Activated naive CD4-positive, alpha-beta T cell treated with anti-CD3 and anti-CD28 coated beads, Interleukin-2, amount 50 U/mL, for 24 hours (primary cell): ENCODE measurements at regions not wholly inside any gene's neighbourhood (a gene's known extent, or its start where the extent isn't known, plus 50 kb on each side); places are given as distances from the start of the nearest gene placed in this dataset.
"Not testable (repeated sequence)": the region's sequence is repeated elsewhere in the genome, so short reads cannot be mapped to it uniquely, and the experiment has no call there.

Experiments
- H3K27ac Mint-ChIP-seq: one replicate; pipeline ENCODE4 v1.8.0; 2021; ENCODE audit warnings: mild to moderate bottlenecking, mixed read lengths
- H3K27me3 Mint-ChIP-seq: one replicate; pipeline ENCODE4 v1.8.0; 2021; ENCODE audit warnings: mixed read lengths
- H3K36me3 Mint-ChIP-seq: one replicate; pipeline ENCODE4 v1.8.0; 2021; ENCODE audit warnings: mixed read lengths
- H3K4me1 Mint-ChIP-seq: one replicate; pipeline ENCODE4 v1.8.0; 2021; ENCODE audit warnings: mixed read lengths
- H3K4me3 Mint-ChIP-seq: one replicate; pipeline ENCODE4 v1.8.0; 2021; ENCODE audit warnings: mild to moderate bottlenecking, mixed read lengths
- H3K9me3 Mint-ChIP-seq: one replicate; pipeline ENCODE4 v1.8.0; 2021; ENCODE audit warnings: mixed read lengths

DNA sequence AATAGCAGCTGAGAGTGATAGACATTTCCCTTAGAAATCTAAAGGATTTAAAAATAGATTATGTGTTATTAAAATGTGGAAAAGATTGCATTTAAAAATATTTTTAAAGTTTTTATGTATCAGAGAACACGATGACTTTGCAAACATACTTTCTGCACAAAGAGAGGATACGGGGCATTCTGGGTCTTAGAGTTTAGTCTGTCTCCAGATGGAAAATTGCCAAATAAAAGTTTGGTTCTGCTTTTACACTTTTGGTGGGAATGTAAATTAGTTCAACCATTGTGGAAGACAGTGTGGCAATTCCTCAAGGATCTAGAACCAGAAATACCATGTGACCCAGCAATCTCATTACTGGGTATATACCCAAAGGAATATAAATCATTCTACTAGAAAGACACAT lies 355.2 kb downstream of the NDFIP2 start:
- not testable (repeated sequence) for H3K4me3 Mint-ChIP-seq, H3K36me3 Mint-ChIP-seq

DNA sequence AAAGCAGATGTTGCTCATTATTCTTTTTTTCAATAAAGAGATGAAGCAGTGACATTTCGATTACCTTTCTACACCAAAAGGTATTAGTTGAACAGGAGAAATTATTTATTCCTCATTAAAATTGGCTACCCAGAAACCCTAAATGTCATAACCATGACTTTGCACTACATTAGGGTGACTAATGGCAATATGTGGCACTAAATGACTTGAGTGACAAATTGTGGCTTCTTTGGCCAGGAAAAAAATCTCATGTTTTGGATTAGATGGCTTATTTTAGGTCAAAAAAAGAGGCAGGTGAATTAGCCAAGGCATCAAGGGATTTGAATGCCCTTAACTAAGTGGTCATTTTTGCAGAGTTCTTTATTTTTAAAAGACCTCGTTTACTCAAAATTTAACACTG lies 353.9 kb downstream of the NDFIP2 start:
- Mint-ChIP-seq H3K9me3 (peaks cover 4% of the 10 kb centered on the region), H3K36me3 (no peaks in the 10 kb centered on the region), H3K4me3 (no peak overlapping the region), H3K27ac (no peak overlapping the region), H3K27me3 (no peaks in the 10 kb centered on the region), H3K4me1 (no peaks in the 10 kb centered on the region)

More for the DNA sequence above, 355.2 kb downstream of the NDFIP2 start:
- H3K27me3 Mint-ChIP-seq, H3K4me1 Mint-ChIP-seq, H3K9me3 Mint-ChIP-seq, H3K27ac Mint-ChIP-seq: not testable (repeated sequence)

DNA sequence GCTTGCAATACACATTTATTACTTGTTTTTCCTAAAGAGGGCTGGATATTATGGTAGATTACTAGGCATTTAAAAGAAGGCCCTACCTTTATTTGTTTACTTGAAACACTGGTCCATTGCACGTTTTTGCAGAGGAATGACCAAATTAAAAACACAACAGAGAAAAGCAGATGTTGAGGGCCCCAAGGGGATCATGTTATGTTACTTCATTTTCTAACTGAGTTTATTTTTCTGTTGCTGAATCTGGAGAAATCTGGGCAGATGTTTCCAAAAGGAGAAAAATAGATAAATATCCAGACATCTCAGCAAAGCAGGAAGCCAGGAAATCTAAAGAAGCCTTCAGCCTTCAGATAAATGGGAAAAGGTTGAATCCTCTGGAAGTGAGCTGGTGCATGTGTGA lies 353.0 kb downstream of the NDFIP2 start:
- Mint-ChIP-seq H3K27me3 (no peaks in the 10 kb centered on the region), H3K9me3 (no peaks in the 10 kb centered on the region), H3K4me1 (no peaks in the 10 kb centered on the region), H3K36me3 (no peaks in the 10 kb centered on the region), H3K4me3 (no peak overlapping the region), H3K27ac (no peak overlapping the region)

DNA sequence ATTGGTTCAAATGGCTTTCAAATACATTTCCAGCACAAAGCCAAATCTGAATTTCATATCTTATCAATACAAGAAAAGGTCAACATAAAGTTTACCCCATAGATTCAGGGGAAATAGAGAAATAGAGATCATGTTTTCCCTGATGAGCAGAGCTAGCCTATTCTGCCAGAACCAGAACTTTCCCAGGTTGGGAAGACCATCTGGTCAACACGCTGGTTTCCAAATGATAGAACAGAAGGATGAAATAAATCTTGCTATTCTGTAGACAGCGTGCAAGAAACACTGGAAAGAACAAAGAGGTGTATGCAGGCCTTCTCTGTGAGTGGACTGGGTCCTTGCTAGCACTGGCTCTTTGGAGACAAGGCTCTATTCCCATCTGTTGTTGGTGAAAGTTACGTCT lies 350.6 kb downstream of the NDFIP2 start:
- H3K27ac Mint-ChIP-seq, result no peak overlapping the region
- H3K27me3 Mint-ChIP-seq, result no peaks in the 10 kb centered on the region
- no peak overlapping the region for H3K4me3 Mint-ChIP-seq
- no peaks in the 10 kb centered on the region for H3K36me3 Mint-ChIP-seq
- H3K4me1 Mint-ChIP-seq, result no peaks in the 10 kb centered on the region
- H3K9me3 Mint-ChIP-seq, result no peaks in the 10 kb centered on the region

DNA sequence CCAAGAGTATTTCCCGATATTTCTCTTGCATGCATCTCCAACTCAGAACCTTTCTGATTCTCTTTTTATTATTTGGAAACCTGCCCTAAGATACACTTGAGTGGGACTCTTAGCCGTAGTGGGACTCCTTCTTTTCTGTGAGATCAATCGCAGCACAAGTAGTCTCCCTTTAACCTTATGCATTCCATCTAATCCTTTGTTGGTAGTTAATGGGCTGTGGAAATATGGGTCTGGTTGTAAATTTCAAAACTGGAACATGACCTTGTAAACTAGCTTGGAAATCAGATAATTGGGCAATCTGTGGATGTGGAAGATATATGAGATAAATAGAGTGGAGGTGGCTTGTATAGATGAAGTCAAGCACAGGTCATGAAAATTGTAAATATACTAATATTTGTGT lies 350.0 kb downstream of the NDFIP2 start:
- no peak overlapping the region for H3K4me3 Mint-ChIP-seq

DNA sequence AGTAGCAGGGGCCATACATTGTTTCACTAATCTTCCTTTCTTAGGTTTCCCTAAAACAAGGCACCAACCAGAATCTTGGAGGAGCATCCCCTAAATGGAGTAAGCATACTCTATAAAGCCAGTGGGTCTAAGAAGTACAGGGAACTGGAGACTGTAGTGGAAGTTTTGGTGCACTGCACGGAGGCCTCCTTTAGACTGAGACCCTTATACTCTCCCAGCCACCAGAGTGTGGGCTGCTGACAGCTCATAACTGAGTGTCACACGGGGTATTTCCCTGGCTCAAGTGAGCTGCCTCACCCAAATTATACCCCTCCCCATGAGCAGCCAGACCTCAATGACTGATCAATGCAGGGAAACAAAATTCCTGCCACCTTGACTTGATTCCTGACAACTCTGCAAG lies 349.5 kb downstream of the NDFIP2 start:
- no peaks in the 10 kb centered on the region for H3K36me3 Mint-ChIP-seq
- H3K4me3 Mint-ChIP-seq, result no peak overlapping the region
- no peaks in the 10 kb centered on the region for H3K4me1 Mint-ChIP-seq
- no peak overlapping the region for H3K27ac Mint-ChIP-seq
- H3K9me3 Mint-ChIP-seq, result no peaks in the 10 kb centered on the region
- peaks cover 1% of the 10 kb centered on the region for H3K27me3 Mint-ChIP-seq

More for the DNA sequence above, 350.0 kb downstream of the NDFIP2 start:
- Mint-ChIP-seq H3K27ac (no peak overlapping the region), H3K27me3 (peaks cover 1% of the 10 kb centered on the region), H3K9me3 (no peaks in the 10 kb centered on the region), H3K4me1 (no peaks in the 10 kb centered on the region), H3K36me3 (no peaks in the 10 kb centered on the region)

DNA sequence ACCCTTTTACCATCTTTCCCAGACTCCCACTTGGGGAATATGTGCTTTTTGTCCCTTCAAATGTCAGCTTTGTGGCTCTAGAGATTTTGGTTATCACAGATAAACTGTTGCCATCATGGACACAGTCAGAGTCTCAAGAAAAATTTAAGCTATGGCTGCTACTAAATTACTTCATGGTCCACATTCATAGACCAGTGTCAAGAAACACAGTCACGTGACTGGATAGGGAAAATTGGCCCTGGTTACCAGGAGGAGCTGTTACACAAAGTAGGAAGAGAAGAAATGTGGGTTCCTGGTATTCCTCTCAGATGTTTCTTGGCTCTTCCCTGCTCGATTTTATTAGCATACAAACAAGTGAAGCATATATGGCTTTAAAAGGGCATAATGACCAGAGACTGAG lies 348.9 kb downstream of the NDFIP2 start:
- no peaks in the 10 kb centered on the region for H3K4me1 Mint-ChIP-seq
- H3K9me3 Mint-ChIP-seq, result no peaks in the 10 kb centered on the region
- H3K4me3 Mint-ChIP-seq, result no peak overlapping the region
- H3K27me3 Mint-ChIP-seq, result peaks cover 1% of the 10 kb centered on the region
- no peaks in the 10 kb centered on the region for H3K36me3 Mint-ChIP-seq
- no peak overlapping the region for H3K27ac Mint-ChIP-seq

DNA sequence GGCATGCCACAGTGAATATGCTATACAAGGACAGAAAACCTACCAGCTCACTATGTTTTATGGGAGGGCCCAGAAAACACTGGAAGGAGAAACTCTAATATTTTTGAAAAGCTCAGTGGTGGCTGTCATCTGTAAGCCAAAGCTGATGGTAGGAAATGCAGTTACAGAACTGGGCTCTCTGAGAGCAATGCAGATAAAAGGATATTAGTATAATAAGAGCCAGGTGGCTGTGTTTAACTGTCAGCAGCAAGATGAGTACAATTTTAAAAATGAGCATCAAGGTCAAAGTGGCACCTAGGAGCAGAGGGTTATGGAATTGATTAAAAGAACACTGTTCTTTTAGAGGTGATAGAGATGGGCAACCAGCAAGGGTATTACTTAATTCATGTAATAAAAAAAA lies 345.0 kb downstream of the NDFIP2 start:
- no peak overlapping the region for H3K27ac Mint-ChIP-seq
- no peaks in the 10 kb centered on the region for H3K9me3 Mint-ChIP-seq
- no peaks in the 10 kb centered on the region for H3K4me1 Mint-ChIP-seq
- no peak overlapping the region for H3K4me3 Mint-ChIP-seq
- no peaks in the 10 kb centered on the region for H3K36me3 Mint-ChIP-seq
- H3K27me3 Mint-ChIP-seq, result peaks cover 4% of the 10 kb centered on the region

DNA sequence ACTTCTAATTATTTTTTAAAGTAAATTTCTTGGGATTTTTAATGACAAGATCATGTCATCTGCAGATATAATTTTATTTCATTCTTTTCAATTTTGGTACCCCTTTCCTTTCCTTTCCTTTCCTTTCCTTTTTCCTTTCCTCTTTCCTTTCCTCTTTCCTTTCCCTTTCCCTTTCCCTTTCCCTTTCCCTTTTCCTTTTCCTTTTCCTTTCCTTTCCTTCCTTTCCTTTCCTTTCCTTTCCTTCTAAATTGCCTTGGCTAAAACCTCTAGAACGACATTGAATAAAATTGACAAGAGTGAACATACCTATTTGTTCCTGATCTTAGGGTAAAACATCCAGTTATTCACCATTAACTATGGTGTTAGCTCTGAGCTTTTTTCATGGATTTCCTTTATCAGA lies 334.1 kb downstream of the NDFIP2 start:
- no peaks in the 10 kb centered on the region for H3K36me3 Mint-ChIP-seq
- H3K27me3 Mint-ChIP-seq, result no peaks in the 10 kb centered on the region
- no peak overlapping the region for H3K27ac Mint-ChIP-seq
- peaks cover 5% of the 10 kb centered on the region for H3K9me3 Mint-ChIP-seq
- H3K4me3 Mint-ChIP-seq, result no peak overlapping the region
- no peaks in the 10 kb centered on the region for H3K4me1 Mint-ChIP-seq

DNA sequence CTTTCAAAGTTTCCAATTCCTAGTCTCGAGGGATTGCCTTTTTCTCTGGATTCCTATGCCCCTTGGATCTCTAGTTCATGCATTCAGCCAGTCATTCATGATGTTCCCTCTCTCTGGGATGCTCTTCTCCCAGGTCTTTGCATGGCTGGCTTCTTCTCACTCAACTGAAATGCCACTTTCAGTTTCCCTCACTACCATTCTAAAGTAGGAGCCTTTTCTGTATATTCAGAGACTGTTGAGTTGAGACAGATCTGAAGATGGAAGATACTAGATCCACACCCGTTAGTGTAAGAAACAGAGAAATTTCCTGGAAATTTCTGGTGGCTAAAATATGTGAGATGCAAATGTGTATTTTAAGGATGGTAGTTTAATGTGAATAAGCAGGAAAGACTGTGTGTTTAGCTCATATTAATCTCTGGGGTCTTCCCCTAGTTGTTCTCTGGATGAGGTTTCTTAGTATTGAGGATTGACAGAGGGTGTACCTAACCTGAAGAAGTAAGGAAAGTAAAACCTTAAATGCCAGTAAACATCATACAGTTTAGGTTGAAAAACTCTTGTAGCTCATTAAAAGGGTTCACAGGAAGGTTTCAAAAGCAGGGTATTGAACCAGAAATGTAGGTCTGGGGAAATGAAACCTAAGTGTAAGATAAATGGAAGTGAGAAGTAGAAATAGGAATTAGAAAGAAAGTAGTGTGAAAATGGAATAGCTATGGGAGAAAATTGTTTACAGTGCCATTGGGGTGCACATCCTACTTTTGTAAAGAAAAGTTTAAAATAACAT lies 331.3 kb downstream of the NDFIP2 start:
- Mint-ChIP-seq H3K4me3 (no peak overlapping the region), H3K36me3 (no peaks in the 10 kb centered on the region), H3K4me1 (no peaks in the 10 kb centered on the region), H3K27ac (no peak overlapping the region), H3K27me3 (no peaks in the 10 kb centered on the region), H3K9me3 (peaks cover 5% of the 10 kb centered on the region)

DNA sequence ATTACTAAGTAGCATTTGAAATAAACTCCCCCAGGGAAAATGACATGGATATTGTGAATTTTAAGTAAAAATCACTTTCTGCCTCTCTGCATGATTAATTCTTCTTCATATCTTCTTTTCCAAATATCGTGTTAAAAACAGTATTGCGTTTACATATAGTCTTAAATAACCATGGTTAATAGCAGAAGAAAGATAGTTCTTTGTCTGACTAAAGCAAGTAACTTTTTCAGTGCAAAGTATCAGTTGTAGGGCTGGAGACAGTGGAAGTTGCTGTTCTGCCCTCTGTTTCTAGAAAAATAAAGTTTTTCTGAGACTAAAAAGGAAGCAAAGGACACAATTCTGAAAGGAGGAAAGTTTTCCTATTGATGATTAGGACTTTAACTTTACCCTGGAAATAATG lies 330.2 kb downstream of the NDFIP2 start:
- Mint-ChIP-seq H3K27me3 (no peaks in the 10 kb centered on the region), H3K36me3 (no peaks in the 10 kb centered on the region), H3K9me3 (peaks cover 5% of the 10 kb centered on the region), H3K4me3 (no peak overlapping the region), H3K4me1 (no peaks in the 10 kb centered on the region), H3K27ac (no peak overlapping the region)

DNA sequence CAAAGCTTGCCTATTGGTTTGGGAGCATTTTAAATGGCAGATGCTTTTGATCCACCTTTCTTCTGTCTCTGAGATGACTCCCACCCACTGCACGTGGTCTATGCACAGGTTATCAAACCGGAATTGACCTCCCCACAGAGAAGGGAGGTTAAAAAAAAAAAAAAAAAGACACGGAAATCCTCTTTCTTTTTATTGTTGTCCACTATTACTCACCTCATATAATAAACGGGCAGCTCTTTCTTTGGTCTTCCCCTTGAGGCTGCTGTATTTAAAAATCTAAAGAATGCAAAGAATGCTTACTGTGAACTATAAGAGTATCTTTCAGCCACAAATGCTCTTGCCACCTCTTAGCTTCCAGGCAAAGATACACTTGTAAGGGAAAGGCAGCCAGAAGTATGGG lies 329.7 kb downstream of the NDFIP2 start:
- Mint-ChIP-seq H3K4me3 (no peak overlapping the region), H3K4me1 (no peaks in the 10 kb centered on the region), H3K27me3 (no peaks in the 10 kb centered on the region), H3K9me3 (peaks cover 5% of the 10 kb centered on the region), H3K36me3 (no peaks in the 10 kb centered on the region), H3K27ac (no peak overlapping the region)

DNA sequence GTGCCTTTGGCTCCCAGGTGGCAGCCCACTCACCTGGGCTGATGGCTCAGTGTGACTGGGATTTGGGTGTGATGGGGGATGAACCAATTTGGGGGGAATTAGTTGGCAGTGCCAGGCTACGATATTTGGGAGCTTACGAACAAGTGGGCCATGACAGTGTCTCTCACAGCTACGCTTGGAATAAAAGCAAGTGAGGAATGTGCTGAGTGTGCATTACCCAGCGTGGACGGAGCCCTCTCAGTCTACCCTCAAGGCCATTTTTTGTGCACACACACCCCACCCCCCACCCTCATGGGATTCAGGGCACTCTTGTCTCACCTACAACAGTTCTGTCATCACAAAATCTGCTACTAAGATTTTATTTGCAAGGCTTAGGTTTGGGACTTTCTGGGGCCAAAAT lies 329.1 kb downstream of the NDFIP2 start:
- no peaks in the 10 kb centered on the region for H3K27me3 Mint-ChIP-seq

DNA sequence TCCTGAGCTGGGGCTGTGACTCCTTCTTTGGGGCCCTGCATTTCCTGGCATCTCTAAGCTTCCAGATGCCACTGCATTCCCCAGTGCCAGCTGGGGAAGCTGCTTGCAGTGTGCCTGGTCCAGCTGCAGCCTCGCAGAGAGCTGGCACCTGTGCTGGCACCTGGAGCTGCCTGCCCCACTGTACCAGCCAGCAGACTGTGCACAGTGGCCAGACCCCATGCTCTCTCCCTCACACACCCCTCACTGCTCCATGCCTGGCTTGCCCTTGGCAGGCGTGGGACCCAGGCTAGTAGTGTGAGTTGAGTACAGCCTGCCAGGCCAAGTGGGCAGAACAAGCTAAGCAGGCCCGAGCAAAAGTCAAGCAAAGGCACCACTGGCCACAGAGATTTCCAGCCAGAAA lies 327.5 kb downstream of the NDFIP2 start:
- no peaks in the 10 kb centered on the region for H3K27me3 Mint-ChIP-seq
- no peaks in the 10 kb centered on the region for H3K4me1 Mint-ChIP-seq
- H3K9me3 Mint-ChIP-seq, result no peaks in the 10 kb centered on the region
- H3K27ac Mint-ChIP-seq, result no peak overlapping the region
- H3K4me3 Mint-ChIP-seq, result no peak overlapping the region
- no peaks in the 10 kb centered on the region for H3K36me3 Mint-ChIP-seq

More for the DNA sequence above, 329.1 kb downstream of the NDFIP2 start:
- Mint-ChIP-seq H3K9me3 (peaks cover 2% of the 10 kb centered on the region), H3K4me3 (no peak overlapping the region), H3K4me1 (no peaks in the 10 kb centered on the region), H3K27ac (no peak overlapping the region), H3K36me3 (no peaks in the 10 kb centered on the region)

DNA sequence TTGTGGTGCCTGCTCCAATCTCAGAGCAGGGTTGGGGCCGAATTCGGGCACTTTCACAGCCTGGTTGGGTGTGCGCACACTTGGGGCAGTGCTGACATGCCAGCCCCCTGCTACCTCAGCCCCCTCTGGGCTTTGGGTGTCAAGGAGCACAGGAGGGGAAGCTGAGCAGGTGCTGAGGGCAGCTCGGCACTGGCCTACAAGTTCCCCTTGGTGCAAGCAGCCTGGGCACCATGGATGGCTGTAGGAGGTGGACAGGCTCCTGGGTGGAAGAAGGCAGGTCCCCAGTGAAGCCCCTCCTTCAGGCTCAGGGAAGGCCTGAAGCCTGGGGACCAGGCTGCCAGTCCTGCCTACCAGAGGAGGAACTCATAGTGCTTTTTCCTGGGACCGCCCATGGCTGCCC lies 326.6 kb downstream of the NDFIP2 start:
- no peaks in the 10 kb centered on the region for H3K4me1 Mint-ChIP-seq
- H3K36me3 Mint-ChIP-seq, result no peaks in the 10 kb centered on the region
- no peaks in the 10 kb centered on the region for H3K9me3 Mint-ChIP-seq
- H3K4me3 Mint-ChIP-seq, result no peak overlapping the region
- H3K27ac Mint-ChIP-seq, result no peak overlapping the region
- H3K27me3 Mint-ChIP-seq, result no peaks in the 10 kb centered on the region

DNA sequence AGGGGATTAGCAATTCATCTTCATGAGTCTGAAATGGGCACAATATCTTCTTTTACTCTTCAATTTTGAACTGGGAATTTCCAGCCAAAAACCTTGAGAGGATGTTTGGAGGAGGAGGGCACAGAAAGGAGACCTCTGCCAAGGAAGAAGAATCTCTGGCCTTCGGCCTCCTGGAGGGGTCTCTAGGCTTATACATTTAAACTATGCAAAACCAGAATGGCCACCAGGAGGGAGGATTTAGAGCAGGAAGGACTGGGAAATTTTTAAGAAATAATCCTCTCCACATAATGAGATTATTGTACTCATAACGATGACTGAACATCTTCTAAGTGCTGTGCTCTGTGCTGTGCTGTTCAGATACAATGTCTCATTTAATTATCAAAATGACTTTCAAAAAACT lies 325.9 kb downstream of the NDFIP2 start:
- H3K4me3 Mint-ChIP-seq, result no peak overlapping the region
- no peak overlapping the region for H3K27ac Mint-ChIP-seq
- no peaks in the 10 kb centered on the region for H3K27me3 Mint-ChIP-seq
- H3K4me1 Mint-ChIP-seq, result no peaks in the 10 kb centered on the region
- H3K36me3 Mint-ChIP-seq, result no peaks in the 10 kb centered on the region
- no peaks in the 10 kb centered on the region for H3K9me3 Mint-ChIP-seq

DNA sequence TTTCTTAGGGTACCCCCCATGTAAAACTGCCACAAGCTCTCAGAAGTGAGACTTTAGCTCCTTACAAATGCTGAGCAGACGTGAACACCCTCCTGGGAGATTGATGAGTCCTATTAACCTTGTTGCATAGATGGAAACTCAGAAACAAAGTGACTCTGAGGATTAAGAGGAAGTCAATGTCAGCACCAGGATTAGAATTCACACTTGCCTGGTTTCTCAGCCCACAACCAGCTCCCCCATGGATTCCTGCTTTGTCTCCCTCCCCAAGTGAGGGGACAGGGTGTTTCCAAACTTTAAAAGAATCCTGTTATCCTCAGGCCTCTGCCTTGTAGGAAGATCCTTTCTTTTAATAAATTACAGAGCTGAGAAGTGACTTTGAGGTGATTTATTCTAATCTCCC lies 324.4 kb downstream of the NDFIP2 start:
- no peak overlapping the region for H3K4me3 Mint-ChIP-seq
- H3K27ac Mint-ChIP-seq, result no peak overlapping the region
- H3K36me3 Mint-ChIP-seq, result no peaks in the 10 kb centered on the region
- no peaks in the 10 kb centered on the region for H3K9me3 Mint-ChIP-seq
- no peaks in the 10 kb centered on the region for H3K27me3 Mint-ChIP-seq
- H3K4me1 Mint-ChIP-seq, result no peaks in the 10 kb centered on the region
